HL-60 (cell line): ENCODE measurements at regions not wholly inside any gene's neighbourhood (a gene's known extent, or its start where the extent isn't known, plus 50 kb on each side); places are given as distances from the start of the nearest gene placed in this dataset.

Experiments
- CTCF ChIP-seq: IDR thresholded peaks from one replicate; pipeline ENCODE4 v1.5.1; 2011; ENCODE audit warnings: low read length, control low read depth, inconsistent platforms; ENCODE audit not compliant: insufficient read depth
- GABPA ChIP-seq: IDR thresholded peaks from 2 replicates; pipeline ENCODE4 v1.6.1; 2012; ENCODE audit warnings: low read depth
- POLR2AphosphoS5 ChIP-seq: IDR thresholded peaks from 2 replicates; pipeline ENCODE4 v1.6.1; 2012; ENCODE audit warnings: low read depth
- REST ChIP-seq: IDR thresholded peaks from 2 replicates; pipeline ENCODE4 v1.6.1; 2012; ENCODE audit warnings: low read depth; ENCODE audit not compliant: insufficient replicate concordance

GRCh38 chr3:70816346-70816745 lies 503.9 kb upstream of the MDFIC2 start:
- TF ChIP-seq CTCF (no peak), GABPA (no peak), REST (no peak), POLR2AphosphoS5 (no peak)
